ENCODE measurements at regions not wholly inside any gene's neighbourhood (a gene's known extent, or its start where the extent isn't known, plus 50 kb on each side); places are given as distances from the start of the nearest gene placed in this dataset.

- H3K4me1 ChIP-seq (ENCODE audit: control insufficient read depth in 1 of 2, insufficient read depth in 1 of 2, low read depth in 1 of 2, low read length in 1 of 2): no peaks in the 10 kb centered on the region
- no peaks in the 10 kb centered on the region for H3K9me3 ChIP-seq
- TF ChIP-seq CTCF (IDR thresholded peaks at IDR 0.05): no peak
- H3K27ac ChIP-seq: no peak overlapping the region
- H3K36me3 ChIP-seq: no peaks in the 10 kb centered on the region
- H3K4me3 ChIP-seq (ENCODE audit: low read depth in 1 of 2, low read length in 1 of 2): no peak overlapping the region
- H3K27me3 ChIP-seq: no peaks in the 10 kb centered on the region
Observed at GRCh38 chr6:81439417-81439816, 313.1 kb downstream of the TENT5A start.

GRCh38 chr6:81436990-81437389, 315.5 kb downstream of the TENT5A start:
- Histone ChIP-seq H3K9me3 (no peaks in the 10 kb centered on the region), H3K4me1 (ENCODE audit: control insufficient read depth in 1 of 2, insufficient read depth in 1 of 2, low read depth in 1 of 2, low read length in 1 of 2) (no peaks in the 10 kb centered on the region), H3K36me3 (no peaks in the 10 kb centered on the region), H3K27ac (no peak overlapping the region), H3K27me3 (no peaks in the 10 kb centered on the region), H3K4me3 (ENCODE audit: low read depth in 1 of 2, low read length in 1 of 2) (no peak overlapping the region)
- TF ChIP-seq CTCF (IDR thresholded peaks at IDR 0.05): no peak

GRCh38 chr6:81413306-81413705, 339.2 kb downstream of the TENT5A start:
- Histone ChIP-seq H3K27ac (no peak overlapping the region), H3K36me3 (no peaks in the 10 kb centered on the region), H3K4me3 (ENCODE audit: low read depth in 1 of 2, low read length in 1 of 2) (no peak overlapping the region), H3K4me1 (ENCODE audit: control insufficient read depth in 1 of 2, insufficient read depth in 1 of 2, low read depth in 1 of 2, low read length in 1 of 2) (no peaks in the 10 kb centered on the region), H3K27me3 (no peaks in the 10 kb centered on the region), H3K9me3 (no peaks in the 10 kb centered on the region)
- no peak for TF ChIP-seq CTCF (IDR thresholded peaks at IDR 0.05)

GRCh38 chr6:81401970-81402690, 350.4 kb downstream of the TENT5A start:
- Histone ChIP-seq H3K27me3 (no peaks in the 10 kb centered on the region), H3K4me3 (ENCODE audit: low read depth in 1 of 2, low read length in 1 of 2) (no peak overlapping the region), H3K4me1 (ENCODE audit: control insufficient read depth in 1 of 2, insufficient read depth in 1 of 2, low read depth in 1 of 2, low read length in 1 of 2) (no peaks in the 10 kb centered on the region), H3K36me3 (no peaks in the 10 kb centered on the region), H3K9me3 (no peaks in the 10 kb centered on the region), H3K27ac (no peak overlapping the region)
- TF ChIP-seq CTCF (IDR thresholded peaks at IDR 0.05): no peak

GRCh38 chr6:81396916-81397315, 355.6 kb downstream of the TENT5A start:
- Histone ChIP-seq H3K9me3 (no peaks in the 10 kb centered on the region), H3K4me3 (ENCODE audit: low read depth in 1 of 2, low read length in 1 of 2) (no peak overlapping the region), H3K4me1 (ENCODE audit: control insufficient read depth in 1 of 2, insufficient read depth in 1 of 2, low read depth in 1 of 2, low read length in 1 of 2) (no peaks in the 10 kb centered on the region), H3K36me3 (no peaks in the 10 kb centered on the region), H3K27me3 (no peaks in the 10 kb centered on the region), H3K27ac (no peak overlapping the region)
- no peak for TF ChIP-seq CTCF (IDR thresholded peaks at IDR 0.05)

Data from neutrophil (primary cell).